ENCODE measurements at regions not wholly inside any gene's neighbourhood (a gene's known extent, or its start where the extent isn't known, plus 50 kb on each side); places are given as distances from the start of the nearest gene placed in this dataset.

DNA sequence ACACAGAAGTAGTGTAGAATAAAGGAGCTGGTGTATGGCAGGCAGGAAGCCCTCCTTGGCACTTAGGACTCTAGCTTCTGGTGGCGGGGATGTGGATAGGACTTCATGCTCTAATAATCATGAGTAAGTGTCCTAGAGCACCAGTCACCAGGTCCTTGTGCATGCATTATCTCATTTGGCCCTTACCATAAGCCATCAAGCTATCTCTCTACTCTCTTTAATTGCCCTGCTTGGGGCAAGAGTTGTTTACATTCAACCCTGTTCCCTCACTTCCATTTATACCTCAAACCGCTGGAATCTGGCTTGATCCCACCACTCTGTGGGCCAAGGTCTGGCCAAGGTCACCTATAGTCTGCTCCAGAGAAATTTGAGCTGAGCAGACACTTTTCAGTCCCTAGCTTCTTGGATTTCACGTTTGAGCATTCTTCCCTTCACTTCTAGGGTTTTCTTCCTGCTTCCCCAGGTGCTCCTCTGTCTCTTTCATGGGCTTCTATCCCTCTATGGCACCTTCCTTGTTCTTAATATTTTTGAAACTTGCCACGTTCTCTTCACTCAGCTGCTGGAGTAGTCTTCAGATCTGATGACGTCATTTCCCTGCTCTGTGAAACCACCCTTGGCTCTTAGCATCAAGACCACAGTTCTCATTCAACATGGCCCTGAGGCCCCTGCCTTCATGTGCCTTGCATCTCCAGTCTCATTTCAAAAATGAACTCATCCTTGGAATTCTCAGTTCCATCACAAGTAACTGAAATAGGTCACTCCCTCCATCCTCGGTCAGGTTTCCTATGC, 94.9 kb upstream of the GATA6 start:
- DNase-seq, result peak; percentile 79

DNA sequence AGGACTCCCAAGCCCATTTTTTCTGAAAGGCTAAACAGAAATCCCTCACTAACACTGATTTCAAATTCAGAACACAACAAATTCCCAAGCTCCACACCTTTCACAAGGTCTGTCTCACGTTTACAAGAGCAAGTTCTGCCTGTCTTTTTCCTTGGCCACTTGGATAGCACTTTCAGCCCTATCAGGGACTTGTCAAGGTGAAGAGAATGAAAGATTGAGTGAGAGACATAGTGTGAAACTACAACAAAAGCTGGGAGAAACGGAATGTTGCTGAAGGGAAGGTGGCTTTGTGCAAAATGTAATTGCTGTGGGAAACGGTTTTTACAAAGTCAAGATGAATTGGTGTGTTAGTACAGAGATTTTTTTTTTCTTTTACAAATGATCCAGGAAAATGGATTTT, 89.4 kb upstream of the GATA6 start:
- DNase-seq, result no peak

DNA sequence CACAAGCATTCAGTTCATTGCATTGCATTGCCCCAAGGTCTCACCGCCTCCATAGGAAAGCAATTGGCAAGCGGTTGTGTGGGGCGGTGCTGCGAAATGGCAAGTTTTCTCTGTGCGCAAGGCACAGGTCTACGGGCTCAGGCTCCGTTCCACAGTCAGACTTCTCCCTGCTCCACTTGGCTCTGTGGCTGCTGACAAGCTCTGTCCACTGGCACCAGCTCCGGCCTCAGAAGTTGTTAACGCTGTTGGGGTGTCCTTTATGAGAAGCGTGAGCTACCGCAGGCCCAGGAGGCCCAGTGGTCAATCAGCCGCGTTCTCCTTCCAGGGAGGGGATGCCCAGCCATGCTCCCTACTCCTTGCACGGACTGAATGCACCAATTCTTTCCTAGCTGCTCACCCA, 87.0 kb upstream of the GATA6 start:
- DNase-seq, result no peak

DNA sequence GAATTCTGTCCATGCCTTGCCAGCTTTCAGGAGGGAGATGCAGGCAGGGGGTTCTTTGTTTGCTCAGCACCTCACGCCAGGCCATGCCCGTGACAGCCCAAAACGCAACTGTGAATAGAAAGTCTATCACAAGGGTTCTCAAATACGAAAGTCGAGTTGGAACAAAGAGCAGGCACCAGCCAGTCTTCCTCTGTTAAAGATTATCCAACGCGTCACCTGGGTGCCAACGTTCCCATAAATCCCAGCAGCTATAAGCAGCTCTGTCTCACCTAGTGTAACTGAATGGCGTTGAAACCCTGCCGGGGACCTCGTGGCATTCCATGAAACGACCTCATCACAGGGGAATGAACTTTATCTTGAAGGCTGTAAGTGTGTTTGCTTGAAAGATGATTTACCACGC, 84.8 kb upstream of the GATA6 start:
- no peak for DNase-seq

DNA sequence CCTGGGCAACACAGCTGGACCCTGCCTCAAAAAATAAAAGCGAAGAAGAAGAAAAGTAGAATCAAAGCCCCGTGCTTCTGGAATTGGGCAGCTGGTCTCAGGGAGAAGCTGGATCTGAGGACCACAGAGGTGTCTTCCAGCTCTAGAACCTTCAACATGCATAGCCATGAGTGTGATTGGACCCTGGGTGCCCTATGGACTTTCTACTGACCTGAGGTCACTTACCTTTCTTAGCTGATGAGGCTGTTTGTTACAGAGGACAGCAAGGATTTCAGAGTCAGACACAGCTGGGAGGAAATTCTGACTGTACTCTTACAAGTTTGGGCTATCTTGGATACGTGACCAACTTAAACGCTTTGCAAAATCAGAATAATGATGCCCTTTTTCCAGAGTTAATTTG, 82.4 kb upstream of the GATA6 start:
- no peak for DNase-seq

DNA sequence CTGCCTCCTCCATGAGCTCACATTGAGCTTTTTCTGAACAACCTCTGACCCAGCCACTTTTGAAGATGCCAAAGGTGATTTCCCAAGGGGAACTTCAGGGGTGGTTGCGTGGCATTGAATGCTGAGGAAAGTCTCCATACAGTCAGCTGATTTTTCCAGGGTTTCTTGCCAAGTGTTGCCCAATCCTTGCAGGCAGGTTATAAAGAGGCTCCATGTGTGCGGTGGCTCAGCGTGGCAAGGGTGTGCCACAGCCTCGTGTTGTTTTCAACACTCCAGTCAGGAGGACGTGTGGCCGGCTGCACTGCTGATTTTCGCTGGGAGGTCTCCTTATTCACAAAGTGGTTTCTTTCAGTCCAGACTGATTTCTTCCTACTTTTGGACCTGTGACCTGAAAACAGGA, 81.4 kb upstream of the GATA6 start:
- DNase-seq, result no peak

DNA sequence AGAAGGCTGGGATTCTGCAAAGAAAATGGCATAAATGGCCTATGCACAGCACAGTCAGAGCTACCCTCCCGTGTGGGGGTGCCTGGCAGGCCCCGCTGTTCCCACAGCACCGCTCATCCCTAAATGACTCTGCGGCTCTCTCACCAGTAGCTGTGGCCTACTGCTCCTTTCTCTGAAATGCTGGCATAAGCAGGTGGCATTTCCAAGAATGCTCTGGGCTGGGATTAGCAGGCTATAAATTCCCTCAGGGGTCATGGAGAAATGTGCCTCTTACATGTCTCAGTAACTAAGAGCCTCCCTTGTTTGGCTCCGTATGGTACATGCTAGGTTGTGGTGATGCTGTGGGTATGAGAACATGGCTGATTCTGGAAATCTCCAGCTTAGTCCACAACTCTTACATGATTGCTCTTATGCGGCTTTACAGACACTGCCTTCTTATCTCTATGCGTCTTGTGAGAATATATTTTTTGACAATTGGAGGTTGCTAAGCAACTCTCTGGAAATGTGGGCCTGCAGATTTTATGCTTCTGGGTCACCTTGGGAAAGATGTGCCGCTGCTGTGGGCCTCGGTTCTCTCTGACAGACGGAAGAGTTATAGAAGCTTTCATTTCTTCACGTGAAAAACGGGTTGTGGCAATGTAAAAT, 80.3 kb upstream of the GATA6 start:
- no peak for DNase-seq

DNA sequence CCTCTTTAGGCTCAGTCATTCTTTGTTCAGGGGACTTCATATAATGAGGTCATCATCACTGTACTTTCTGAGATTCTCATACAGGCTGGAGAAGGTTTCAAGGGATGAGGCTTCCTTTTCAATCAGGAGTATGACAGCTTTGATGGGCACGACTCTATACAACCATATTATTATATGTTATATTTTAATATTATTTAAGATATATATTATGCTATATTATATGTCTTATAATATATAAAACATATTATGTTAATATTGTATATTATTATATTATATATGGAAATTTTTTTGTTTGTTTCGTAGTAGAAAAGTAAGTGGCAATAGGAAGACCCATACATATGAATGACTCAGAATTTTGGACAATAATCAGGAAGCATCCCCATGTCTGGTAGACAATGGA, 78.0 kb upstream of the GATA6 start:
- DNase-seq, result no peak

DNA sequence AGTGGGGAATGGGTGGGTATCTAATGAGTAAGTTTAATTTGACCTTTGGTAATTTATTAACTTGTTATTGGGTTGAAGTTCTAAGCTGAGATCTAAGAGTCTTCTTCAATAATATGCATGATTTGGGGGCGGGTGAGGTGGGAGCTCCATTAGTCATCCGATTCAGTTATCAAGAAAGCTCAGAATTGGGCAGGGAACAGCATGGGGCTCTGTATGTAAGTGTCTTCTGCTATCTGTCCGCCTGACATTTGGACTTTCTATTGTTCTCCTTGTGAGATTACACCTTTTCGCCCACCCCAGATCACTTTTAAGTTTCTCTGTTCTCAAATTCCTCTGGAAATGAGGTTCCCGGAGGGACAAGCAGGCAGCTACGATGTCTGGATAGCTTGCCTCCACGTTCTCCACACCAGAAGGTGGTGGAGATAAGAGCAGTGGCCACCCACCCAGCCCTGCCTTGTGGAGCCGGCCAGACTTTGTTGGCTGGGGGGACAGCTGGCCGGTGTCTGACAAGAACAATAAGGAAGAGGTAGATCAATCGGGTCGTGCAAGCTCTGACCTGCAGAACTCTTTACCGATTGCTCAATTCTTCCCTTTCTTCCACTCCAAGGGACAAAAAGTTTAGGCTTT, 75.5 kb upstream of the GATA6 start:
- no peak for DNase-seq

DNA sequence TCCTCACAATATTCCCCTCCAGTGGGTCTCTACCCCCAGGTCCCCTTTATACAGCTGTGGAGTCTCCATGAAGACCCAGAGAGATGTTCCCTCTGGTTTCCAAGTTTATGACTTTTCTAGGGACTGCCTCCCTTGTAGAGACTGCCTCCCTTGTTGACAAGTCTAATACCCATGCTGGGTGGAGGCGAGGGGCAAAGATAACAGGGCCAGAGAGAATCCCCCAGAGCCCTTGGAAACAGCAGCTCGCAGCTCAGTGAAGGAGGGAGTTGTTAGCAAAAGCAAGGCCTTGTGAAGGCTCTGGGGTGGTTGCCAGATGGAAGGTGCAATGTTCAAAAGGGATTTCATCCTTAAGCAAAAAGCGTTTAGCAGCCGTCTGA, 75.0 kb upstream of the GATA6 start:
- DNase-seq, result no peak

DNA sequence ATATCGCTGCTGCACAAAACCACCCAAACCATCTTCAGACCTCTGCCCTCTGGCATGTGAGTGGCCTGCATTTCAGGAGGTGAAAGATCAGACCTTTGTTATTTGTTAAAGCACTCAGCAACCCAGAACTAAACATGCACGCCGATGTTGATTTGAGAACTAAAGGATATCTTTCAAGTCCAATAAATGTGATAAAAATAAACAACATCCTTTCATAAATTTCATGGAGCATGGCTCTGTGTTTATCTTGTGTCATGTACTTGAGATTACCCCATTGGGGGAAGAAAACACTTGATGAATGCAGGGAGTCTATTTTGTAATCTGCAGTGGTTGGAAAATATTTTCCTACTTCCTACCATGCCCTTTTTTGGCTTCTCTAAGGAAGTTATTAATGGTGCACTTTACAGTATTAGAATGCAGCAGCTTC, 70.8 kb upstream of the GATA6 start:
- DNase-seq, result no peak

DNA sequence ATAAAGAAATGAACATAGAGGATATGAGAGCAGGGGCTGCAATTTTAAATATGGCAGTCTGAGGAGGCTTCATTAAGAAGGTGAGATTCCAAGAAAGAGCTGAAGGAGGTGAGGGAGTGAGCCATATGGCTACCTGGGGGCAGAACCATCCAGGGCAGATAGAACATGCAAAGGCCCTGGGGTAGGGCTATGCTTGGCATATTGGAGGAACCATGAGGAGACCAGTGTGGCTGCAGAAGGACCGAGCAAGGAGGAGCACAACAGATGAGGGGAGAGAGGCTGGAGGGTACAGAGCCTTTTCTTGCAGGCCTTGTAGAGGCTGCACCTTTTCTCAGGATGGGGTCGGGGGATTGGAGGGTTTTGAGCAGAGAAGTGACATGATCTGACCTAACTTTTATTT, 69.5 kb upstream of the GATA6 start:
- DNase-seq, result no peak

DNA sequence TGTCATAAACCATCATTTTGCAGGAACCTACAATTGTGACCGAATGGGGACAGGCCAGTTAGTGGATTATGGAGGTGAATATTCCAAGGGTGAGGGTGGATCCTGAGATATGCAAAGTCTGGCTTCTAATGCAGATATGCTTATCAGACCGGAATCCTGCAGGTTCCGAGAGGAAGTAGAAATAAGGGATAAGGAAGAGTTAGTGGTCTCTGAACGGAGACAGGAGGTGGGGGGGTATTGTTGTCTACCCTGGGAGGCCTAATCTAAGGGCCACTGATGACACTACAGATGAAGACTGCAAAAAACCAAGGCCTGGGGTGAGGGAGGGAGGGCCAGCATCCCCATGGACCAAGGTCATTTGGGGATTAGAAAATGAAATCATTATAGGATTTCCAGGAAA, 67.7 kb upstream of the GATA6 start:
- DNase-seq, result no peak

DNA sequence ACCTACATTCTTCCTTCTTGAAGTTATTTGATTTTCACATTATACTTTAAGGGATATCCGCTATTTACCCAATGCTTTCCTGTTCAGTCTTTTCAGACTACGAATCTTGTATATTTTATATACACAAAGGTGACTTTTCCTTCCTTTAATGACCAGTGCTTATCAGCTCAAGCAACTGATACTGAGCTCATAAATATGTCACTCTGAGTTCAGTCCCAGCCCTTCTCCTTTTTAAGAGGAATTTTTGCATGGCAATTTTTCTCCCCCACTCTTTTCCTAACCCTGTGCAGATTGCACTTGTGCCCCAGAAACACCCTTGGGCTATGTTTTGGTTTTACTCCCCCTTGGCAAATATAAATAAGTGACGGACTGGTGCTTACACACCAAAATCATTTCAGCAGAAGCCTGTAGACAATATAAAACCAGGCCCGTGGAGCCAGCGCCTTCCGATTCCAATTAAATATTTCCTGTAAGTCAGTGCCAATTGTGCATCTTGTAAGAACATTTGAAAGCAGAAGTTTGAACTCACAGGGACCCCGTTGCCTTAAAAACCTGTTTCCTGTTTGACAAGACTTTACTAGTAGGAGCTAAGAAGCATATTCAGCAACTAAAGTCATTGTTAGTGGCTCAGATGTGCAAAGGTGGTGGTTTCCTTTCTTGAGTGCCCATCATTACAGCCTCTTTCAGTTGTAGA, 66.3 kb upstream of the GATA6 start:
- DNase-seq, result no peak

DNA sequence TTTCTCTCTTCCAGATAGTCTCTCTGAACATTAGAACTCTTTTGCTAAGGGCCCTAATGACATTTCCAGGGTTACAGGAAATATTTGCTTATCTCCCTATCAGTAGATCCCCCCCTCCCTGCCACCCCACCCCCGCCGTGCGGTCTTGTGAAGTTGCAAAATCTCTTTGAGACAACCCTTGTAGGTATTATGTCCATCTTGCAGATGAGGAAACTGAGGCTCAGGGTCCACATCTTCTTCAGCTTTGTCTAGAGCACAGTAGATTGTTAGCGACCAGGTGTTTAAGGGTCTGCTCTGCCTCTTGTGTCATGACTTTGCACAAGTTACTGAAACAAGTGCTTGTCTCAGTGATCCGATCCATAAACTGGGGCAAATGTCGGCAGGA, 65.8 kb upstream of the GATA6 start:
- DNase-seq, result no peak

DNA sequence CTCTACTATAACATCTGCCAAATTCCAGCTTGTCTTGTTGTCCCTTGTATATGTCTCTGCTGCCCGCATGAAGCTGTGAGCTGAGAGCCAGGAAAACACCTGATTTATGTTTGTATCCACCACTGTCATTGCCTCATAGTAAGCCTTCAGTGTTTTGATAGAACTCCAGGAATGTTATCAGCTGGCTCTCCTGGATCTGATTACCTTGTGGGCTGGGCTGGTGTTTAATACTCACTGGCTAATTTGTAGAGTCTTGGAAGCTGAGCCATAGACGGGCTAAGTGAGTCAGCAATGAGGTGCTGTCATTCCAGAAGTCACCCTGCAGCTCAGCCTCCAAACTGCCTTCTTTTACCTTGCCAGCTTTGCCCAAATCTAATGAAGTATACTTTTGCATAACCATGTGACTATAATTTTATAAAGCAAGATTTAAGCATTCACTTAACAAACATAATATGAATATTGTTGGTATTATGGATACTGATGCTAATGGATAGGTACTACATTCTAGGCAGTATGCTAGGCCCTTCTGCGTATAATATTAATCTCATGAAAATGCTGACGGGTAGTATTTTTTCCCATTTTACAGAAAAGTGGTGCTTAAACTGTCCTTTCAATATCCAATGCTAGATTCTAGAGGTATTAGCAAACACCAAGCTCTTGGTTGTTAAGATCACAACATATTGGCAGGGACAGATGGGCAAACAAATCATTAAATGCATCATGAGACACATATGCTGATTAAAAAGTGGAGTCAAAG, 62.7 kb upstream of the GATA6 start:
- no peak for DNase-seq

DNA sequence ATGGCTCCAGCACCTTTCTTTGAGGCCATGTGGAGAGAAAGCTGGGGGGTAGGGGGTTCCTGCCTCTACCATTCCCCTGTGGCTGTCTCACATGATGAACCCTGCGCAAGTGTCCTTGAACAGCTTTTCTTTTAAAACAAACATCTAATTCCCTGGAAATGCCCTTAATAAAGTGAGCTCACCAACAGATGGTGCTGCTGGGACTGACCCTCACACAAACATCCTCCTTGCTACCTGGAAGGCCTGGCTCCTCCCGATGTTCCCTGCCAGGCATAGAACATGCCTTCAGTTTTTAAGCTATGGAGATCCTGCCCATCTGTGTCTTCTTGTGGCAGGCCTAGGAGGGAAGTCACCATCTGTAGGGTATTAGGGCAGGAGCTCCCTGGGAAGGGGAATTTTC, 60.7 kb upstream of the GATA6 start:
- DNase-seq, result no peak

DNA sequence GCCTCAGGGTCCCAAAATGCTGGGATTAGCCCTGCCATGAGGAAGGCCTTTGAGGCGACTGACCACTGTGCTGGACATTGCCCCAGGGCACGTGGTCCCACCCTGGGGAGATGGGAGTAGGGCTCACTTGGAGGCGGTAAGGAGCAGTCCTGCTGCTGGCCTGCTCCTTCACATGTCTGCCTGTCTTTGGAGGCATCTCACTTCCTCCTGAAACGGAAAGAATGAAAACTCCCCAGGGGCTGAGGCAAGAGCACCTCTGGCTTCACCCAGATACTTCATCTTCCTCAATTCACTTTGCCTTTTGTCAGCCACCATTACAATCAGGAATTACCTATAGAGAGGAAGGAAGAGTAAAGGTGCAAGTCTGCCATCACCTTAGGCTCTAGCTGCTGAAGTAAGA, 59.9 kb upstream of the GATA6 start:
- DNase-seq, result no peak

DNA sequence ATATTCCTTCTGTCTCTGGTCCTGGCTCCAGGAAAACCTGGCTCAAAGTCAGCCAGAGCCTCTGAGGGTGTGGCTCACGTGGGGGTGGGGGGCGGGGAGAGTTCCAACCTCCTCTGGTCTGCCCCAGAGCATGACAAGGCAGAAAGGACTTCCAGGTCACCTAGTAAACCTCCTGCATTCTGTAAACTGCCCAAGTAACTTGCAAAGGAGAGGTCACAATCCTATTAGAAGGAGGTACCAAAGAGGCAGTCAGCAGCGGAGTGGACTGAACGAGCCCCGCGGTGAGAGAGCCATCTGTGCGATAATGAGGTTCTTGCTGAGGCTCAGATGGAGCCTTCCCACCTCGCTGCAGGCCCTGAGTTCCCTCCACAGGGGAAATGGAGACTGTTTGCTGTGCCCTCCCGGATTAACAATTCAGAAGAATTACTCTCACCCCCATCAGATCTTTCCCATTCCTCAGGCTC, 58.9 kb upstream of the GATA6 start:
- no peak for DNase-seq

DNA sequence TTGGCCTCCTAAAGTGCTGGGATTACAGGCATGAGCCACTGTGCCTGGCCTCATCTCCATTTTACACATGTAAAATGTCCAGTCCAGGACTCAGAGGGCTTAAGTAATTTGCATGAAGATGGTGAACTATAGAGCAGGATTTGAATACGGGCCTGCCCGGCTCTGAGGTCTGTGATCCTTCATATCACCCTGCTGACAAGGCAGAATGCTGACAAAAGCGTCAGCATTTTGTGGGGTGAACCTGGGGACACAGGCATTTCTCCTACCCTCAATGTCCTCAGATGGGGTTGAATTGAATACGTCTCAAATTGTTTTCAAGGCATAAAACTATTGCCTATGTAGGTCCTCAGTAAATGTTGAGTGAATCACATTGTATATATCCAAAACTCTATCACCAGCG, 57.2 kb upstream of the GATA6 start:
- DNase-seq, result no peak

DNA sequence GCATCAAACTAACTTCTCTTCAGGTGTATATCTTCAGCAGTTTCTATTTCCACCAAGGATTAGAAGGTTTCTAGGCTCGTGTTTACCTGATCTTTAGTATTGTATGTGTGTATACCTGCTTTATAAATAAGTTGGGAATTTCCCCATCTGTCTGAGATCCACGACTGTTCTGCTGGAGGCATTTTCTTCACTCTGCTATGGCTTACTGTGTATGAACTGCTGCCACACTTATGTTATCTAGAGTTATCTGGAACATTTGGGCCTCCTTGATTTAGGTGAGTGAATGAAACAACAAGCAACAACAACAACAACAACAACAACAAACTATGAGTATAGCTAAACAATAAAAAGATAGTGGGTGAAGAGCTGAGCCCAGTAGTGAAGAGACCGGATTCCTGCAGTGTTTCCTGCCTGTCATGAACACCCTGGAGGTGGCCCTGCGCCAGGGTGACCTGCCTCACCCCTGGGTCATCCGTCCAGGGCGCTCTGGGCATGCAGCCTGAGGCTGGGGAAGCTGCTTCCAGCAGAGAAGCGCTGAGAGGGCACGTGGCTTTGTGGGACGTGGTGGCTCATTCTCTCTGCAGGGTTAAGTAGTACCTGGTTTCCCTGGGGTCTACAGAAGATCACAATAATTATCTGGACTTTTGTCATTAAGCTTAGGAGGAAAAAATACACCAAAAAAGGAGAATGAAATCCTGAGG, 56.1 kb upstream of the GATA6 start:
- DNase-seq, result no peak
